Hepatic stellate cell (primary cell): ENCODE measurements at regions not wholly inside any gene's neighbourhood (a gene's known extent, or its start where the extent isn't known, plus 50 kb on each side); places are given as distances from the start of the nearest gene placed in this dataset.
"Not testable (repeated sequence)": the region's sequence is repeated elsewhere in the genome, so short reads cannot be mapped to it uniquely, and the experiment has no call there.

Experiments
- DNase-seq: peaks from one replicate; pipeline ENCODE4 v3.0.0; 2011; ENCODE audit warnings: low spot score

DNA sequence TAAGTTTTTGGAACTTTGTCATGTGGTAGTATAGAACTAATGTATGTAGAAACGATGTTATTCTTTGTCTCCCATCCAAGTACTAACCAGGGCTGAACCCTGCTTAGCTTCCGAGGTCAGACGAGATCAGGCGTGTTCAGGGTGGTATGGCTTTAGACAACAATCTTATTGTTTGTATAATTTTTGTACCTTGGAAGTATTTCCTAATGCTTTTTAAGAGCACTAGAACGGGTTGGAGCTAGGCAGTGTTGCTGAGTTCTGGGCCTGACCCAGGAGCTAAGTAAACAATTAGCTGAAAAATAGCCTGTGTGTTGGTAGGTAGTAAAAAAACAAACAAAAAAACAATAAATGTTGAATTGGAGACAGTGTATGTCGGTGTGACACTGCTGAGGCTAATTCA, 244.3 kb downstream of the EMP1 start:
- no peak for DNase-seq

DNA sequence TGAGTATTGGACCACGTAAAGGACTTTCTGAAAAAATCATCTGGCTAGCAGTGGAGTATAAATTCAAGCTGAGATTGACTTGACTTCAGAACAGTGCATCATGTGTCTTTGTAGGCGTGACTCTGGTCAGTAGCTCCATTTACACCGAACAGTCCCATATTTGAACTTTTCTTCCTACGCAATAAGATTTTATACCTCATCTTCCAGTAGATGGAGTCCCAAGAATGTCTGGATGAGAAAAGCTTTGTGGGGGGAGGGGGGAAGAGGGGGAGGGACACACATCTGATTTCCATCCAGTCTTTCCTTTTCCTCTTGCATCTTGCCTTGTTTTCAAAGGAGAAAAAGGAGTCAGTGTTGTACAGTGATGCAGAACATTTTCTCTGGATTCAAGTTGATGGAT, 241.0 kb downstream of the EMP1 start:
- no peak for DNase-seq

DNA sequence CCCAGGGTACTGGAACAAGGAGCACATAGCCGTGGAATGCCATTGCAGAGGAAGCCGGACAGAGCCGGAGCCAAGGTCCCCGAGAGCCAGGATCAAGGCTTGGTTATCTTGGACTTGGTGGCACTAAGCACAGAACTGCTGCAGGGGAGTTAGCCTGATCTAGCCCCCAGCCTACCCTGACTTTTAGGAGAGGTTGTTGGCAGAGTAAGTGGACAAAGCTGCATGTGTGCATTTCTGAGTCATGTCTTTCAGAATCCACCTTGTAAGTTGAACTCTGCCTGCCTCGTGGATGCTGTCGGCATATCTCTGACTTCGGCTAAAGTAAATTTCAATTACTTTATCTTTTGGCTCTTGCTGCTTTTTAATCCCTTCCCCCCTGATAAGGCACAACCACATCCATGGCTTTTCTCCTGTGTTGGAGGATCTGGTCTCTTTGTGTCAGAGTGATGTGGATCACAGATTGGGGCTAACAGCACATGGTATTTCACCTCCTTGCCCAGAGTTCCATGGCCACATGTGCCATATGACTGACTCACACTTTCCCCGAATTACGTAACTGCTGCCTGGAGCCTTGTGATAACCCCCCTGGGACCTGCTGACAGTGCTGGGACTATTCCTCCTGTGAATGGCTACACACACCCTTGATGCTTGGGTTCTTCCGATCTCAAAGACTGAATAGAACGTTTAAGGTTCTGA, 240.3 kb downstream of the EMP1 start:
- no peak for DNase-seq

DNA sequence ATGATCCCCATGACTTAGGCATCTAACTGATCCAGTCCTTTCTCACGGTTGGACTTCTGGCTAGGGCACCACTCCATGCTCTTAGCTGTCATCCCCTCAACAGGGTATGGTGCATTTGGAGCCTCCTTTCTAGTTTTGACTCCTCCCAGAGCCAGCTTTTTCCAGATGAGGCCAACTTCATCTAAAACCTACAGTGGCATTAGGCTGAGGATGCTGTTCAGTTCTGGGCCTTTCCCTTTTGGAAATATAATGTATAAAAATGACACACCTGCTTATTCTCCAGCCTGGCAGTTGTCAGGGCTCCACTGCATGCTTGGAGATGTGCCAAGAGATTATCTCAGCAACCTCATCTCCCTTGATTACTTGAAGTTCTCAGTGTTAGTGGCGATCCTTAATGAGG, 239.7 kb downstream of the EMP1 start:
- no peak for DNase-seq

DNA sequence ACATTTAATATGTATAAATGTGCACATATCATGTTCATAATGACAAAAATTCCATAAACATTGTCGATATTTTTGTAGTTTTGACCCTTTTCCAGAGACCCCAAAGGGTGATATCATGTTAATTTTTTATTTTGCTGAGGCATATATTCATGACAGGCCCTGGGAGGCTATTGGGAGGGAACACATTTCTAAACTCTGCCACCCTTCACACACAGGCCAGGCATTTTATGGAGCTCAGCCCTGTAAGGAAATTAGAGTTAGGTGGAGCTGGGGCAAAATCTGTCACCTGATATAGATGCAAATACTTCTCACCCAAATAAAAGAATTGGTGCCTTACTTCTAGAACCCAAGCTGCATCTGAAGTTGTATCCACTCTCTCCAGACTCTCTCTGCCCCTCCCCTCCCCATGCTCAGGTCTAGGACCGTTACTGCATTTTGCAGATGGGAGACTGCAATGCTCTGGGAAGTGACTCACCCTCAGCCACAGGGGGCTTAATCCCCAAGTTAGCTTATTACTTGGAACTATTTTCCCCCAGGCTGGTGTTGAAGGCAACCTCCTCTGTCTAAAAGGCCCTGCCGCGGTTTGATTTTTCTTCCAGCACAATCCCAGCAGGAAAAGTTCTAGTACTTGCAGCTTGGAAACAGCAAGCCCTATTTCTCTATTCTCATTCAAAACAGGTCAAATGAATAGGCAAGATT, 238.9 kb downstream of the EMP1 start:
- DNase-seq, result no peak

DNA sequence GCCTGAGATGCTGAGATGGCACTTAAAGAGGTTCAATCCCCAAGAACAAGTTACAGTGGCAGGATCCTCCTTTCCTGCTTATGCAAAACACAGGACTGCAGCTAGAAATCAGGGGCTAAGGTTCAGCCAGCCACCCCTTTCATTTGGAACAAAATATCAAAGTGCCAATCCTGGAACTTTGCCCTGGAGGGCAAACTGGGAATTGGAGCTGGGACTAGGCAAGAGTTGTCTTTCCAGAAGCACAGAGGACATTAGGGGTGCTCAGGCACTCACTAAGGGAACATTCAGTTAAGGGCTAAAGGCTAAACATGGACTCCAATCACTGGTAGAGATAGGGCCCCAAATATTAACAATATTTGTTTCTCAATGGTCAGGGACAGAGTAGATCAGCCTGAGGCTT, 237.2 kb downstream of the EMP1 start:
- no peak for DNase-seq

DNA sequence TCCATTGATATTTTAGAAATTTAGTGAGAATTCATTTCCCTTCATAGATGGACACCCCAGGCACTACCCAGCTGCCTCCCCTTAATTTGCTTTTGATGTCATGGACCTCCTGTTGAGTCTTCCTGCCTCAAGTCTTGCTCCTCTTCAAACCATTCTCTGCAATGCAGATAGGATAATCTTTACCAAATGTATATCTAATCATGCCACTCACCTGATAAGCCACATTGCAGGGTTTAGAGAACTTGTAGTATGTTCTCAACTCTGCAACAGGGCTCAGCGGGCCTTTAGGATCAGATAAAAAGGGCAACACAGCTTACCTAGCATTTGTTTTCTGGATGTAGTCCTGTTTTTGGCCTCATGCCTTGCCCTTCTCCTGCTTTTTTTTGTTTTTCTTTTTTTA, 234.5 kb downstream of the EMP1 start:
- no peak for DNase-seq

DNA sequence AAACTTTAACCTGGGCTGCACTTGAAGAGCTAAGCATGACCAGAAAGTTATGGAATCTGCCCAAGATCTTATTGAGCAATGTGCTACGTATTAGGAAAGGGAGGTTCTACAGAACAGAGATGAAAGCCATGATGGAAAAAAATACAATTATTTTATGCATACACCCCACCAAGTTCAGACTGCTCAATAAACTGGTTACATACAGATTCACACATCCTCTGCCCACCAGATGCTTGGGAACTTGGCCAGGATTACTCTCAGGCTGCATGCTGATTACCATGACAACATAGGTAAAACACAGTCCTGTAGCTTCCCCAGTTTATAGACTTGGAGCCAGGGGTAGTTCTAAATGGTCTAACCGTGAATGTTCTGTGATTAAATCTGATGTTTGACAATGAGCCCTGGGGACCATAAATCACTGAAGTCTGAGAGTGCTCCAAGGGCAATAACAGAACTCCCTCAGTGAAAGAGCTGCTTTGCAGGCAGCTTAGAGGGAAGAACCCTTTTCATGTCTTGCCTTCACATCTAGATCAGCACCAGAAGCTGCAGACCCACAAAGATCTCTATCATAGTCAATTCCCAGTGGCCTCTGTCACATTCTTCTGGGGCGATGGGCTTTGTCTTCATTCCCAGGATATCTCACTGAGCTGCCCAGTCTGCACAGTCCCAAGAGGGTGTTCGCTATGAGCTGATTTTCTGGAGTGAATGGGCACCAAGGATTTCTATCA, 232.2 kb downstream of the EMP1 start:
- DNase-seq, result no peak

DNA sequence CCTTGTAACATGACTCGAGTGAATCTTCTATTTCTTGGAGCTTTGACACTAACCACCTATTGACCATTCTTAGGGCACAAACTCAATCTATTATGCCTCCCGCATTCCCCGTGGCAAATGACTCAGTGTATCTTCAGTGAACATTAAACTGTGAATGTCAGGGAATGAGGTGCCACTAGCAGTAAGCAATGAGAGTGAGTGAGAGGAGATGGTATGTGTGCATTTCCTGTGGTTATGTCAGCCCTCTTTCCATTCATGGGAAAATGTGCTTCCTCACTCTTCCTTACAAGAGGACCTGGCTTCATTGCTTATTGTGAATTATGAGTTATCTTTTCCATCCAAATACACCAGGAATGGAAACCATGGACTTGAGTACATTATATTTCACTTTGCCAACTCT, 229.2 kb downstream of the EMP1 start:
- DNase-seq, result no peak

DNA sequence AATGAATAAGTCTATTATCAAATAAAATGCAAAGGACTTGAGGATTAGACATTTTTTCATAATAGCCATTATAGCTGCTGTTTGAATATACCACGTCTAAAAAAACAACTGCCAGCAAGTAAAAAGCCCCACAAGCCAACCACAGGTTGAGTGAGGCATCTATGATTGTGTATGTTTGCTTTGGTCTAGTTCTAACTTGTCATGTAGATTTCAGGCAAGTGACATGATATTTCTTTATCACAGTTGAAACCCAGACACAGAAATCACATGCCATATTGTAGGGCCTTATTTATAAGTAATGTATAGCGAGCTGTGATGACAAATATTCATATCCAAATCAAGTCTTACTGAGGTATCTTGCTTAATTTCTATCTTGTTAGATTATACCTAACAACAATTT, 225.8 kb downstream of the EMP1 start:
- no peak for DNase-seq

DNA sequence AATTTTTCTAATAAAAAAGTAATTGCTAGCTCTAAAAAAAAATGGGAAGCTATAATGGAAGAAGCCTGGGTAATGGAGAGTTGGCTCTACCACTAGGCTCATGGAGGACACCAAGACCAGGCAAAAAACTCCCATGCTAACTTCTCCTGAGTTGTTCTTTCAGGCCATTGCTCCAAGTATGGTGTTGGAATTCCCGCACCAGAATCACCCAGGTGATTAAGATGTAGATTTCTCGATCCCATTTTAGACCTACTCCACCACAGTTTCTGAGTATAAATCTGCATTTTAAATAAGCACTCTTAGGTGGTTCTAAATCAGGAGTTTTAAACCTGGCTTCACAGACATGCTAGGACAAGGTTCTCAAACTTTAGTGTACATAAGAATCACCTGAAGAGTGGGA, 221.0 kb downstream of the EMP1 start:
- no peak for DNase-seq

DNA sequence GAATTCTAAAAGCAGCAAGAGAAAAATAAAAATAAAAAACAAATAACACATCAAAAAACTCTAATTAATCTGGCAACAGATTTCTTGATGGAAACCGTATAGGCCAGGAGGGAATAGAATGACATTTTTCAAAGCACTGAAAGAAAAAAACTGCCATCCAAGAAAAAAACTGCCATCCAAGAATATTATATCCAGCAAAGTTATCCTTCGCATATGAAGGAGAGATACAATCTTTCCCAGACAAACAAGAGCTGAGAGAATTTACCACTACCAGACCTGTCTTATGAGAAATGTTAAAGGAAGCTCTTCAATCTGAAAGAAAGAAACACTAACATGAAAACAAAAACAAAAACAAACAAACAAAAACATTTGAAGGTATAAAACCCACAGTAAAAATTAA, 214.8 kb downstream of the EMP1 start:
- DNase-seq, result no peak

DNA sequence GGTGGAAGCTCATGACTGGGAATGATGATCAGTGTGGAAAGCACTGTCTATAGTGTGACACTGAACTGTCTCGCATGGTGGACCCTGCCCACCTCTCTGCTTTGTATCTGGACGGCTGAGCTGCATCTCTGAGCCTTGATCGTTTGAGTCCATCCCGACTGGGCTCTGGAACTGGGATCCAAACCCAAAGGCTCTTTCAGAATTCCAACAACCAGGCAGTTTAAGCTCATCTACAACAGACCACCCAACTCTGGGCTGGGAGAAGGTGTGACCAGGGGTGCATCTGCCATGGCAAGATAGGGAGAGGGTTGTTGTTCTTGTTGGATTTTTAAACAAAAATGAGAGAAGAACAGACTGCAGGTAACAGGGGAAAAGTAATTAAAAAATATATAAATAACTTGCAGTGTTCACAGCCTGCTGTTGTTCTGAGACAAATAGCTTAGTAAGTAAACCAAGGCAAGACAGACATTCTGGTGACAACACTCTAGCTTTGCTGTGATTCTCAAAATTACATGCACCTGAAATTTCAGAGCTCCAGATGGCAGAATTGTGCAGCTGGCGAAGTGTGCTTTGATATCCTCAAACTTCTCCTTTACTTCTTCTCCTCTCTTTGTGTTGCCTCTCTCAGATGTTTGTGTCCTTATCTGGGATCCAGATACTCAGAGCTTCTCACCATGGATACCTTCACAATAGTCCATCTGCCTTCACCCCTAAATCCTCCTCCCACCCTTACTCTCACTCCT, 209.6 kb downstream of the EMP1 start:
- no peak for DNase-seq

DNA sequence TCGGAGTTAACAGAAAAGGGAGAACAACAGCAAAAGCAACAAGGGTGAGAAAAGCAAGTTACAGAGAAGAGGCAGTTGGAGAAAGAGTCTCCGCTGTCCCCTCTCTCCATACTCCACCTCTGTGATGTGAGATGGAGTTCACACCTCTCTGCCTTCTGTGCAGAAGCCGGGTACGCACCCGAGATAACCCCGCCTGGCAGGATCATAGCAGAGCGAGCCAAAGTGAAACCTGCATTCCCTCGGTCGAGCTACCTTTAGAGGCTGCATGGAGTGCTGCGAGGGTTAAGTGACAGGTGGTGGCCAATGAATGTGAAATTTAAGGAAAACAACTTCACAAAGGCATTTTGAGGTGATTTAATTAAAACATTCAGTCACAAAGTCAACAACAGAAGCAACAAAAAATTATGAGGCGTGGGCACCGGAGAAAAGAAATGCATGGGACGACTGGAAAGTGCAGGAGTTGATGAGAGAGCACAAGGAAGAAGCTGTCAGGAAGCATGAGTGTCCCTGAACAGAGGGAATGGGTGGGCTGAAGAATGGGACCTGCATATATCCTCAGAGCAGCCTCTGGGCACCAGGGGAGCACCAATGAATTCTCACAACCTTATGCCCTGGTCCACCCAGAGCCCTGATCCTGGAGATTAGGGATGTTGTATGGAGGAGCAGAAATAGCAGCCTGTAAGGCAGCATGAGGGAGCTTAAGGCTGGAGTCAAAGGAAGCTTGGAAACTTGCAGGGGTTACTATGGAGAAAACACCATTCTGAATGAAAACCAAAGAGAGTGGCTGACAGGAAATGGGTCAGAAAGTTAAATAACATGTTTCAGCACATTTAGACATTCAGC, 208.3 kb downstream of the EMP1 start:
- DNase-seq, result no peak

DNA sequence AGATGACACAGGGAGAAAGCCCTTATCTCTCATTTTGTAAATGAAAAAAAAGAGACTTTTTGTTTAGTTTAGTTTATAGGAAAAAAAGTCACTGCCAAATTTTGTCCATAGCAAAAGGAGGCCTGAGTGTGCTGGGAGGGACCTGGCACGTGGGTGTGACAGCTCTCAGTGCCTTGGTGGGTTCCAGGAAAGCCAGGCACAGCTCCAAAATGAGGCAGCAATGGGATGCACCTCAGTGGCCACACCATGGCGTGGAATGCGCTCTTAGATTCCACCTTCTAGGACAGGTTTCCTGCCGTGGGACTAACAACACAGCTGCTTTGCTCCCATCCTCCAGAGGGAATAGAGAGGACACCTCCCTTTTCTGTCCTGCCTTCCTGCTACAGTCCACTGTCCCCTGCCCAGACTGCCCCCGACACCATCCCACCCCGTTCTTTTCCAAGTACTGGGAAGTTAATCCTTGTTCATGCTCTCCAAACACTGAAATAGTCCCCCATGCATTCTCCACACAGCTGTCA, 207.6 kb downstream of the EMP1 start:
- no peak for DNase-seq

DNA sequence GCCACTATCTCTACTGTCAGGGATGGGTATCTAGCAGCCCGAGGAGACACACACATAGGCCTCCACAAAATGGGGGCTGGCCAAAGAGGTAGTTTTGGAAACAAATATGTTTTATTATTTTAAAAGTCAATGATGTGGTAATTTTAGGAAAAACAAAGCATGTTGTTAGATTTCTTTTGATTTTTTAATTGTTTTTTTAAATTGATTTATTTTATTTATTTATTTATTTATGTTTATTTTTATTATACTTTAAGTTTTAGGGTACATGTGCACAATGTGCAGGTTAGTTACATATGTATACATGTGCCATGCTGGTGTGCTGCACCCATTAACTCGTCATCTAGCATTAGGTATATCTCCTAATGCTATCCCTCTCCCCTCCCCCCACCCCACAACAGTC, 194.8 kb downstream of the EMP1 start:
- DNase-seq, result not testable (repeated sequence)

DNA sequence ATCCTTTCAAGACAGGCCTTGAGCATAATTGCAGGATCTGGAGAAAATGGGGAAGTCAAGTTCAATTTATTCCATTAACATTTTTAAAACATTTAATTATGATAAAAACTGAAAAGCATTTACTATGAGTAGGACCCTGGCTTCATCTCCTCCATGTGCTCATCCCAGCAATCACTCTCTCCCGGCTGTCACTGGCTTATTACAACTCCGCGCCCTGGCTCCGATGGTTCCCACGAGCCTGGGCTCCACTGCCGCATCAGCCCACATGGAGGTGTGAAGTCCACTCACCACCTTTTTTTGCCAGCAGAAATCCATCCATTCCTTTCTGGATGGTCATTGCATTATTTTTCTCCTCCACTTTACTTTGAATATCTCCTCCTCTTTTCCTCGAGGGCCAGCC, 194.4 kb downstream of the EMP1 start:
- no peak for DNase-seq

DNA sequence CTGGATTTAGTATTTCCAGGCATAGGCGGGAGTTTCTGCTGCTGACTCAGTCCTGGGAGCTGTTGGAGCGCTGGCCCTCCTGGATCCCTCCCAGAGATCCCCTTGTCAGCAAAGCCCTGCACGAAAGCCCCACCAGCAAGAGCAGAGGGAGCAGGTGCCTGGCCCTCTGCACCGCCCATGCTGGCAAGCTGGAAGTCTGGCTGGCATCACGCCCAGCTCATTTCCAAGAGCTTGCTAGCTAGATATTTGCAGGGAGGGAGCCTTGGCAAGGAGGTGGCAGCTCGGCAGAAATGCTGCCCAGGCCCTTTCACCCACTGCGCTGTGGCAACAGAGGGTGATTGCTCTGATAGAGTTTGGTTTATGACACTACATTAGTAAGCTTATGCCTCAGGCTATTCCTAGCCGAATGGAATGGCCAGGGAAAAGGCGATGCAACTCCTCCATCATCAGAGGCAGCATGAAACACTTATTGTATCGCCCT, 193.9 kb downstream of the EMP1 start:
- no peak for DNase-seq

DNA sequence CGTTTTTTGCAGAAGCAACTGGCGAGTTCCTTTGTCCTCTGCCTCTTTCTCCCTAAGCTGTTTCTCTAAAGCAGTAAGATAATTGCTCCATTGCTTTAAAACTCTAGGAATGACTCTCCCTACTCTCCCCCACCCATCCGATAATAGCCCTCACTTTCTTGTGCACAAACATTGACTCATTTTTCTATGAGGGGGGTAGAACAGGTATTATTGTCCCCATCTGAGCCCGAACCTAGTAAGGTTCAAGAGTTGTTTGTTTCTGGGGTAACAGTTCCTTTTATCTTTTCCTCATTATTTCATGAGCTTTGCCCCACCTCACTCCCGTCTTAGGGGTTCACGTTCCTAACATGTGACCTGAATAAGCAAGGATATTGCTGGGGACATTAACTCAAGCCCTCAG, 190.6 kb downstream of the EMP1 start:
- no peak for DNase-seq

DNA sequence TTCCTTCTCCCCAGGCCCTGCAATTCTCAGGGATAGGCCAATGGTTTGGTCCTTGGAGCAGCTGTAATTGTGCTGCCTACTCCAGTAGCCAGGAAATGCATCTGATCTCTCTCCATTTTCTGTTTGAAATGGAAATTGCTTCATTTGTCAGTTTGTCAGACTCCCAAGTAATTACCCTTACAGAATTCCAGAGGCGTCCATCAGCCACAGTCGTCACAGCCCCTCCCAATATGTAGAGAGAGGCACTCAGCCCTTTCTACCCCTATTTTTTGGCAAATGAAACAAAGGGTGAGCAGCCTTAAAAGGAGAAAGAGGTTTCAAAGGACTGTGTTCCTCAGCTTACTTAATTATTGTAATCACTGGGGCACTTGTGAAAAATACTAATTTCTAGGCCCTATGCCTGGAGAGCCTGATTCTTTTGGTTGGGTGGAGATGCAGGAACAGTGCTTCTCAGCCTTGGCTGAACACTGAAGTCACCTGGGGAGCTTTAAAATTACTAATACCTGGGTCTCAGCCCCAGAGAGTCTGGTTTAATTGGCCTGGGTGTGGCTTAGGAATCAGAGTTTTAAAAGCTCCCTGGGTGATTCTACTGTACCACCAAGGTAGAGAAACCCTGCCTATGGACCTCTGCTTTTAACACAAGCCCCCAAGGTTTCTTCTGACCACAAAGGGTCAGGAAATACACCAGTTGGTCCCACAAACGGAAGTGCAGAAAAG, 190.0 kb downstream of the EMP1 start:
- DNase-seq, result no peak

DNA sequence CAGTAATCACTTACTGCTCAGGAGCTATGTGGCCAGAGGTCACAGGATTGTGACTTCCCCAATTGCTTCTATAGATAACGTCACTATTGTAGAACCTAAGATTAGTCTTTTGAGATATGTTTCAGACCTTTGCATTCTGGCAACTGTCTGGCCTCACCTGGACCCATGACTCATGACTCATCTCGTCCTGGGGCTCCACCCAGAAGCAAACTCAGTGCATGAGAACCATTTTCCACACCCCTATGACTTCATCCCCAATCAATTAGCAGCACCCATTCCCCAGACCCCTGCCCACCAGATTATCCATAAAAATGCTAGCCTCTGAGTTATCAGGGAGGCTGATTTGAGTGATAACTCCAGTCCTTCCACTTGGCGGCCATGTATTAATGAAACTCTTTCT, 186.9 kb downstream of the EMP1 start:
- DNase-seq, result no peak
